Heart left ventricle (tissue), 16 donors: ENCODE measurements at regions not wholly inside any gene's neighbourhood (a gene's known extent, or its start where the extent isn't known, plus 50 kb on each side); places are given as distances from the start of the nearest gene placed in this dataset.
"Not testable (repeated sequence)": the region's sequence is repeated elsewhere in the genome, so short reads cannot be mapped to it uniquely, and the experiment has no call there.

Experiments
- ATAC-seq, 4 donors: fragments of 200-7000 bp; cut with Tn5 transposase; one replicate each; pipeline ENCODE4 v1.9.1; 2020 to 2022; ENCODE audit warnings: moderate library complexity in 4 of 4, mild to moderate bottlenecking in 3 of 4, moderate number of reproducible peaks in 1 of 4
- DNase-seq, 5 donors: peaks; one replicate each; pipeline ENCODE4 v3.0.0-alpha.2; 2020
- H3K27ac ChIP-seq, 12 donors: fragments of 200-600 bp; sonication (generic) in 4 of 12; one replicate each; pipeline versions ENCODE4 v1.5.0 to v1.8.0; 2016 to 2022; ENCODE audit warnings: mild to moderate bottlenecking in 2 of 12
- H3K27me3 ChIP-seq, 9 donors: fragments of 200-600 bp; sonication (generic) in 2 of 9; one replicate each; pipeline versions ENCODE4 v1.5.1 to v1.8.0; 2016 to 2022; ENCODE audit warnings: mild to moderate bottlenecking in 3 of 9
- H3K36me3 ChIP-seq, 9 donors: fragments of 200-600 bp; sonication (generic) in 2 of 9; one replicate each; pipeline versions ENCODE4 v1.5.0 to v1.8.0; 2018 to 2022; ENCODE audit warnings: mild to moderate bottlenecking in 2 of 9
- H3K4me1 ChIP-seq, 12 donors: fragments of 200-600 bp; sonication (generic) in 4 of 12; one replicate each; pipeline versions ENCODE4 v1.5.0 to v1.8.0; 2016 to 2022; ENCODE audit warnings: mild to moderate bottlenecking in 3 of 12
- H3K4me3 ChIP-seq, 12 donors: fragments of 200-600 bp; sonication (generic) in 4 of 12; one replicate each; pipeline versions ENCODE4 v1.5.0 to v1.8.0; 2017 to 2022; ENCODE audit warnings: mild to moderate bottlenecking in 9 of 12, moderate library complexity in 4 of 12
- H3K9me3 ChIP-seq, 12 donors: fragments of 200-600 bp; sonication (generic) in 4 of 12; one replicate each; pipeline versions ENCODE4 v1.5.0 to v1.8.0; 2016 to 2022; ENCODE audit warnings: mild to moderate bottlenecking in 1 of 12
- POLR2A ChIP-seq, 2 donors: fragments of 450-650 bp; IDR thresholded peaks; one replicate each; pipeline ENCODE4 v1.6.1; 2017; ENCODE audit warnings: antibody characterized with exemption in 2 of 2, mild to moderate bottlenecking in 2 of 2, moderate library complexity in 2 of 2
- WGBS, 4 donors: extraction: QIAGEN DNeasy Blood & Tissue Kit in 2 of 4; methylation state at CpG; one replicate each; pipeline versions ENCODE4 v1.1.5 to v1.1.7; 2013 to 2018; 5-methylcytosine and 5-hydroxymethylcytosine counted together
- intact Hi-C, 10 donors: fragments of 100-400 bp; cut with DNase I; formaldehyde crosslinking; loops; one replicate each; pipeline versions ENCODE4 v1.11.1 to v1.14.2; 2022
- TF ChIP-seq, protein P1 (sequence below), 12 donors: fragments of 200-600 bp; sonication (generic) in 4 of 12; IDR thresholded peaks; one replicate each; pipeline versions ENCODE4 v1.5.0 to v1.8.0; 2018 to 2022; ENCODE audit warnings: antibody characterized with exemption in 12 of 12, mild to moderate bottlenecking in 5 of 12
- donor health status: ischemic (EF 13 %, LVEDD 7.1; RV severe dilation, severe dysfunction).
- donor health status: healthy with polysubstance abuse.
- donor health status: DM: no; HTN: yes; CAD: no.
- donor health status: DM: no; HTN: no; CAD: no.
- donor health status: ischemic (EF 25% LVEDD 6.9; RV normal size, moderate dysfunction).
- donor health status: ischemic (EF 25% LVEDD 5.7; RV mildly dilated, moderate dysfunction).
- donor health status: healthy.
- donor health status: DM: yes; HTN: yes; CAD: no.
- donor health status: ischemic (EF 35%, LVEDD 5.7; RV mildly dilated, moderate dysfunction).
- donor health status: nonischemic (EF 11% LVEDD 7.7; RV severe dilation, severe dysfunction).
- donor health status: DM: yes; HTN: yes; CAD: no.
- donor health status: PGD.
- donor health status: ischemic (EF 29% LVEDD 5.4; RV normal size, mild dysfunction).
- donor health status: nonischemic (EF 23%, LVEDD 6.1; RV moderate dilation, normal function).

DNA sequence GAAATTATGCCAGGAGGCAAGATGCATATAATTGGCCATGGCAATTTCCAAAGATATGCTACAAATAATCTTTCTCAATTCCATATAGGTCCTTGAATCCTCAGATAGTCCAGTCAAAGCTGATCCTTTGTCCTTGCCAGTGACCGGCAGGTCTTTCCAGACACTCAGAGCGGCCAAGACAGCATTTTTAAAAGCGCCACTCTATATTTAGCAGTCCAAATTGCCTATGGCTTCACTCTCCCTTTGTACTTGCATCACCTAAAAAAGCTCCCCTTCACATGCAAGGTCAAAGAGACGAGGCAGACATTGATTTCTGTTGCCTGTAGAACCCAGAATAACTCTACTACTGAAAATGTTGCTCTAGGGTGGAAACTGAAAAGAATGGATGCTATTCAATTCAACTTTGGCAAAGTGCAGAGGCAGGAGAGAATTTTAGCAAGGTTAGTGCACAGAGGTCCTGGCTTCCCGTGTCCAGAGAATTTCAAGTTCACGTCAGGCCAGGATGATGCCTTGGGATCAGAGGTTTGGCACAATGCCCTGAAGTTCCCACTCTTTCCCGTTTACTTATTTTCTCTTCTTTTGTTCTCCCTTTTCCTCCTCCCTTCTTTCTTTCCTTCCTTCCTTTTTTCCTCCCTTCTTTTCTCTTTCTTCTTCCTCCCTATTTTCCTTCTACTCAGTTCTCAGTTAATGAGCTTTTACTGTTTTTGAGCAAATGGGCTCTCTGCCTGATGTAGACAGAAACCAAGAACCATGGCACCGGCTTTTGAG lies 108.5 kb downstream of the KCNK1 start:
- intact Hi-C loops: loop anchor here in 2 of 10 donors (2.0 to 5.0 kb wide), 2 partner anchors 55 to 58 kb away; no protein-coding TSS in a partner anchor
- Histone ChIP-seq H3K36me3 (no peaks in the 10 kb centered on the region), H3K27me3 (no peaks in the 10 kb centered on the region), H3K27ac (peak overlapping the region; percentile 33 to 93 (median 81)), H3K4me3 (no peak overlapping the region), H3K4me1 (peaks cover 0 to 37% (median 5%) of the 10 kb centered on the region in 12 donors), H3K9me3 (peaks cover 0 to 9% (median 0%) of the 10 kb centered on the region in 12 donors)
- 27 to 37% (median 35%) methylated on average over 8 of the region's 8 CpGs for WGBS, 4 donors
- DNase-seq (peak in 2 of 5 donors; percentile 23 to 44), ATAC-seq (peak; percentile 53 to 81 (median 70))
- TF ChIP-seq, protein P1, sequence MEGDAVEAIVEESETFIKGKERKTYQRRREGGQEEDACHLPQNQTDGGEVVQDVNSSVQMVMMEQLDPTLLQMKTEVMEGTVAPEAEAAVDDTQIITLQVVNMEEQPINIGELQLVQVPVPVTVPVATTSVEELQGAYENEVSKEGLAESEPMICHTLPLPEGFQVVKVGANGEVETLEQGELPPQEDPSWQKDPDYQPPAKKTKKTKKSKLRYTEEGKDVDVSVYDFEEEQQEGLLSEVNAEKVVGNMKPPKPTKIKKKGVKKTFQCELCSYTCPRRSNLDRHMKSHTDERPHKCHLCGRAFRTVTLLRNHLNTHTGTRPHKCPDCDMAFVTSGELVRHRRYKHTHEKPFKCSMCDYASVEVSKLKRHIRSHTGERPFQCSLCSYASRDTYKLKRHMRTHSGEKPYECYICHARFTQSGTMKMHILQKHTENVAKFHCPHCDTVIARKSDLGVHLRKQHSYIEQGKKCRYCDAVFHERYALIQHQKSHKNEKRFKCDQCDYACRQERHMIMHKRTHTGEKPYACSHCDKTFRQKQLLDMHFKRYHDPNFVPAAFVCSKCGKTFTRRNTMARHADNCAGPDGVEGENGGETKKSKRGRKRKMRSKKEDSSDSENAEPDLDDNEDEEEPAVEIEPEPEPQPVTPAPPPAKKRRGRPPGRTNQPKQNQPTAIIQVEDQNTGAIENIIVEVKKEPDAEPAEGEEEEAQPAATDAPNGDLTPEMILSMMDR (IDR thresholded peaks at IDR 0.05): no peak
- no peak for TF ChIP-seq POLR2A (IDR thresholded peaks at IDR 0.05)

DNA sequence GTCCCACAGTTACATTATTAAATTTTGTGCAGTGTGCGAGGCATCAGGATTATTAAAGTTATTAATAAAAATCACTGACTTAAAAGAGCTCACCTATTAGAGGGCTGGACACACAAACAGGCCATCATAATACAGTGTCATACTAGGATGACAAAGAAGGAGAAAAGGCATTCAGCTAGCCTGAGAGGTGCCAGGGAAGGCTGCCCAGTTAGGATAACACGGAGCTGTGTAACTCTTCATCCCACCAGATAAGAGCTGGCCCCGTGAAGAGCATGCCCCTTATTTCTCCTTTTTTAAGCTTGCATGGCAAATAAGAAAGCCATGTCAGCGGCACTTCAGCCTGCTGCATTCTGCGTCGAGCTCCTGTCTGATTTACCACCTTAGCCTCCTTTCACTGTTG lies 109.5 kb downstream of the KCNK1 start:
- intact Hi-C loops: loop anchor here in 2 of 10 donors (2.0 to 5.0 kb wide), 2 partner anchors 56 to 59 kb away; no protein-coding TSS in a partner anchor
- no peaks in the 10 kb centered on the region for H3K27me3 ChIP-seq
- peak; percentile 59 to 90 (median 87) for ATAC-seq
- H3K9me3 ChIP-seq: no peaks in the 10 kb centered on the region
- peaks cover 0 to 37% (median 5%) of the 10 kb centered on the region in 12 donors for H3K4me1 ChIP-seq
- no peak overlapping the region for H3K4me3 ChIP-seq
- H3K36me3 ChIP-seq: no peaks in the 10 kb centered on the region
- TF ChIP-seq, protein P1 (IDR thresholded peaks at IDR 0.05): no peak
- TF ChIP-seq POLR2A (IDR thresholded peaks at IDR 0.05): no peak
- peak overlapping the region; percentile 33 to 93 (median 81) for H3K27ac ChIP-seq
- 54 to 62% (median 58%) methylated on average over 6 of the region's 6 CpGs for WGBS, 4 donors
- DNase-seq: peak in 4 of 5 donors; percentile 48 to 67 (median 59)

DNA sequence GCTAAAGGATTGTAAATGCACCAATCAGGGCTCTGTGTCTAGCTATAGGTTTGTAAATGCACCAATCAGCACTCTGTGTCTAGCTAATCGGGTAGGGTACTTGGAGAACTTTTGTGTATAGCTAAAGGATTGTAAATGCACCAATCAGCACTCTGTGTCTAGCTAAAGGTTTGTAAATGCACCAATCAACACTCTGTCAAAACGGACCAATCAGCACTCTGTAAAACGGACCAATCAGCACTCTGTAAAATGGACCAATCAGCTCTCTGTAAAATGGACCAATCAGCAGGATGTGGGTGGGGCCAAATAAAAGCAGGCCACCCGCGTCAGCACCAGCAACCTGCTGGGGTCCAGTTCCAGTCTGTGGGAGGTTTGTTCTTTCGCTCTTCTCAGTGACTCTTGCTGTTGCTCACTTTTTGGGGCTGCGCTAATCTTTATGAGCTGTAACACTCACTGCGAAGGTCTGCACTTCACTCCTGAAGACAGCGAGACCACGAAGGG lies 110.3 kb downstream of the KCNK1 start:
- ATAC-seq, DNase-seq, H3K36me3 ChIP-seq, H3K27me3 ChIP-seq, H3K9me3 ChIP-seq, H3K4me3 ChIP-seq: not testable (repeated sequence)
- 89 to 97% (median 95%) methylated on average over 10 of the region's 10 CpGs for whole genome bisulfite sequencing, 4 donors
- Histone ChIP-seq H3K4me1 (peaks cover 0 to 37% (median 5%) of the 10 kb centered on the region in 12 donors), H3K27ac (peak overlapping the region in 8 of 12 donors; percentile 53 to 93 (median 81))
- intact Hi-C loops: loop anchor here in 1 of 10 donors (5.0 kb wide), 1 partner anchor 57 kb away; no protein-coding TSS in a partner anchor

GRCh38 chr1:233725423-233725822 lies 111.5 kb downstream of the KCNK1 start:
- Histone ChIP-seq H3K9me3 (no peaks in the 10 kb centered on the region), H3K27ac (no peak overlapping the region), H3K27me3 (no peaks in the 10 kb centered on the region), H3K4me3 (no peak overlapping the region), H3K36me3 (no peaks in the 10 kb centered on the region), H3K4me1 (peaks cover 0 to 30% (median 5%) of the 10 kb centered on the region in 12 donors)
- 81 to 87% (median 85%) methylated on average over 9 of the region's 9 CpGs for WGBS, 4 donors
- intact Hi-C loops: loop anchor here in 1 of 10 donors (5.0 kb wide), 1 partner anchor 113 kb away; the partner anchor contains the start of gene KCNK1
- DNase-seq: no peak
- no peak for TF ChIP-seq POLR2A (IDR thresholded peaks at IDR 0.05)
- TF ChIP-seq, protein P1 (IDR thresholded peaks at IDR 0.05): no peak
- no peak for ATAC-seq
